IPS-15b (cell line): ENCODE measurements at regions not wholly inside any gene's neighbourhood (a gene's known extent, or its start where the extent isn't known, plus 50 kb on each side); places are given as distances from the start of the nearest gene placed in this dataset.

ENCODE experiments used
- H3K27me3 ChIP-seq: one replicate; pipeline ENCODE4 v1.6.1; 2013; ENCODE audit warnings: low read length; ENCODE audit not compliant: control insufficient read depth, insufficient read depth
- H3K36me3 ChIP-seq: one replicate; pipeline ENCODE4 v1.6.1; 2013; ENCODE audit warnings: low read length; ENCODE audit not compliant: control insufficient read depth, insufficient read depth
- H3K4me1 ChIP-seq: one replicate; pipeline ENCODE4 v1.6.1; 2013; ENCODE audit warnings: mild to moderate bottlenecking, low read length; ENCODE audit not compliant: control insufficient read depth, insufficient read depth
- H3K4me3 ChIP-seq: one replicate; pipeline ENCODE4 v1.5.1; 2013; ENCODE audit warnings: low read depth, low read length
- H3K9ac ChIP-seq: one replicate; pipeline ENCODE4 v1.6.1; 2013; ENCODE audit warnings: low read depth, mild to moderate bottlenecking, low read length
- H3K9me3 ChIP-seq: one replicate; pipeline ENCODE4 v1.6.1; 2013; ENCODE audit warnings: mild to moderate bottlenecking, low read length; ENCODE audit not compliant: control insufficient read depth, insufficient read depth

GRCh38 chr7:15864626-15864991, 178.1 kb upstream of the MEOX2 start:
- Histone ChIP-seq H3K27me3 (no peaks in the 10 kb centered on the region), H3K4me1 (peaks cover 5% of the 10 kb centered on the region), H3K9me3 (no peaks in the 10 kb centered on the region), H3K4me3 (no peak overlapping the region), H3K36me3 (no peaks in the 10 kb centered on the region), H3K9ac (no peak overlapping the region)

GRCh38 chr7:15863951-15864625, 177.6 kb upstream of the MEOX2 start:
- Histone ChIP-seq H3K9me3 (no peaks in the 10 kb centered on the region), H3K27me3 (no peaks in the 10 kb centered on the region), H3K36me3 (no peaks in the 10 kb centered on the region), H3K9ac (no peak overlapping the region), H3K4me1 (peaks cover 5% of the 10 kb centered on the region), H3K4me3 (no peak overlapping the region)

GRCh38 chr7:15862781-15863165, 176.3 kb upstream of the MEOX2 start:
- Histone ChIP-seq H3K9ac (no peak overlapping the region), H3K4me3 (no peak overlapping the region), H3K4me1 (peaks cover 5% of the 10 kb centered on the region), H3K36me3 (no peaks in the 10 kb centered on the region), H3K27me3 (no peaks in the 10 kb centered on the region), H3K9me3 (no peaks in the 10 kb centered on the region)

DNA sequence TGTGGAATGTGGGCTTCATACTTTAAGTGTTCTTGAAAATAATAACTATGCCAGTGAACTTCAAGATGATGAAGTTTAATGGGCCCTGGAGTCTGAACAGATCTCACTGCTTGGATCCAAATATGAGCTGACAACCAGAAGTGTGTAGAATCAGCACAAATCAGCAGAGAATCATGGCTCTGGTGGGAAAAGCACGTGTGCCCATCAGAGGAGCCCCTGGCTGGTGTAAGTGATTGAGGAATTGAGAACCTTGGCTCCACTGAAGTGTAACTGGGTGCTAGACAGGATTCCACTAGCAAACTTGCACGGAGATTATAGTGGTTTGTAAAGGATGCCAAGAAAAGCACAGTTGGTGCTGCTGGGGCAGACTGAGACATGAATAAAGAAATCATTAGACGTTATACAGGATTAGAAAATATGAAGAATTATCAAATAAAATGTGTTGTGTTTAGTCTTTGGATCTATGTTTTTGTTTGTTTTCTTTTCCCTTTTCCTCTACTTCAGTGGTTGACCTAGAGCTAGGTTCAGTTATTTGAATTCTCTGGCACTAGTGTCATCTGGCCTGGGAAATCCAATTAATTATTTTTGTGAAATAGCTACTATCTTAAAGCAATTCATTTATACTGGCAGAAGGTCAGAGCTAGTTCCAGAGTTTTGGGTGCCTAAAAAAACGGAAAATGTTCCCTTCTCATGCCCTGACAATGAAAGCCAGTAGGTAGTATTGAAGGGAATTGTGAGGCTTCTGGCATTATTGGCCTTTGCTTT, 175.7 kb upstream of the MEOX2 start:
- no peaks in the 10 kb centered on the region for H3K36me3 ChIP-seq
- no peaks in the 10 kb centered on the region for H3K27me3 ChIP-seq
- H3K9me3 ChIP-seq, result no peaks in the 10 kb centered on the region
- H3K4me3 ChIP-seq, result no peak overlapping the region
- no peak overlapping the region for H3K9ac ChIP-seq
- peaks cover under 1% of the 10 kb centered on the region for H3K4me1 ChIP-seq

GRCh38 chr7:15860264-15860949, 173.9 kb upstream of the MEOX2 start:
- no peaks in the 10 kb centered on the region for H3K36me3 ChIP-seq
- no peak overlapping the region for H3K4me3 ChIP-seq

DNA sequence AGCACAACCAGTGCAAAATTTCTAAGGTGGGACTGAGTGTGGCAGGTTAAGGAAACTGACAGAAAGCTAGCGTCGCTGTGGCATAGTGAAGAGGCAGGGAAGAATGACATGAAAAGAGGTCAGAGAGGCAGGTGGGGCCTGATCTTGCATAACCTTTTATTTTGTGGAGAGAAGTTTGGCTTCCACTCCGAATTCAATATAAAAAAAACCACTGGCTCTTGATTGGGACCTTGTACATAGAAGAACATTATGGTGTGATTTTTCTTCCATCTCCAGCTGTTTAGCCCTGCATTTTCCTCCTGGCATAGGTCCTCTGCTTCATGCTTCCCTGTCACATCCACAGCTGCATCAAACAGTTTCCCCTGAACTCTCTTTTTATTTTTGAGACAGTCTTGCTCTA, 170.5 kb upstream of the MEOX2 start:
- H3K36me3 ChIP-seq, result no peaks in the 10 kb centered on the region
- no peak overlapping the region for H3K9ac ChIP-seq
- H3K4me3 ChIP-seq, result no peak overlapping the region
- H3K9me3 ChIP-seq, result no peaks in the 10 kb centered on the region
- no peaks in the 10 kb centered on the region for H3K27me3 ChIP-seq
- peaks cover 8% of the 10 kb centered on the region for H3K4me1 ChIP-seq

More at GRCh38 chr7:15860264-15860949, 173.9 kb upstream of the MEOX2 start:
- Histone ChIP-seq H3K27me3 (no peaks in the 10 kb centered on the region), H3K4me1 (peaks cover 2% of the 10 kb centered on the region), H3K9me3 (no peaks in the 10 kb centered on the region), H3K9ac (no peak overlapping the region)

DNA sequence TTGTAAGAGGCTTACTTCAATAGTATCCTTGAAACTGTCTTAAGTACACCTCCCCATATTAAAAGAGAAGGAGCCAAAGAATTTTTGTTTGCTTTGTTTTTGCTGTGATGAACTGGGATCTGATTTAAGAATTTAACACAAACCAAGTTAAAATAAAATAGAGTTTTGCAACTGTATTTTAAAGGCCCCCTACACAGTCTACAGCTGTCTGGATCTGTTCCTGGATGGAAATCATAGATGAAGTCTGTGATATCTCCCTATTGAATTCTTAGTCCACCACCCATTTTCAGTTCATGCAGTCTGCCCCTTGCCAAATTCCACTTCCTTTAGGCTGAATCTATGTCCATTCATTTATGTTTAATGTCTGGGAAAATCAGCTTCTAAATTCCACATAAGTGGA, 169.8 kb upstream of the MEOX2 start:
- Histone ChIP-seq H3K36me3 (no peaks in the 10 kb centered on the region), H3K4me1 (peaks cover 8% of the 10 kb centered on the region), H3K9me3 (no peaks in the 10 kb centered on the region)

DNA sequence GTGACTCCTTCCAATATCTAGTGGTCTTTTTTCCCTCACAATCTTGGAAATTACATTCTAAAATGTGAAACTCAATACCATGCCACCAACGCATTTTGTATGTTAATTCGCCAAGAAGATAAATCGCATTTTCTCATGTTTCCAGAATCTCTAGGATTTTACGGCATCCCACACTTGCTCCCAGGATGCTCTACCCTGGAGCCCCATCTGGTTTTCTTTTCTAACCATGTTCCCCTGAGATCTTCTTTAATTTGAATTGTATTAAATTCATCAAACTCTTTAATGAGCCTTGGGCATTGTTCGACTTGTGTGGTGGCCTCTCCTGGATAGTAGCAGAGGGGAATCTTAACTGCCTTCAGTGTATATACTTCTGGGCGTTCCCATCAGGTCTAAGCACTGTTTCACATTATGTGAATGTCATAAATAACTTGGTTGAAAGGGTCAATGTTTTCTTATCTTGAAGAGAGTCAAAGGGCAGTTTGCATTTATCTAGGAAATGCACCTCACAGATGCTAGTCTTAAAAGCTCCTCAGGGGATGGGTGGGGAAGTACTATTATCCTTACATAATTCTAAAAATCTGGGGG, 169.1 kb upstream of the MEOX2 start:
- H3K9ac ChIP-seq, result no peak overlapping the region
- H3K4me1 ChIP-seq, result peaks cover 8% of the 10 kb centered on the region
- no peak overlapping the region for H3K4me3 ChIP-seq
- H3K36me3 ChIP-seq, result no peaks in the 10 kb centered on the region
- no peaks in the 10 kb centered on the region for H3K27me3 ChIP-seq
- no peaks in the 10 kb centered on the region for H3K9me3 ChIP-seq

More for the DNA sequence above, 169.8 kb upstream of the MEOX2 start:
- H3K9ac ChIP-seq, result no peak overlapping the region
- H3K27me3 ChIP-seq, result no peaks in the 10 kb centered on the region
- no peak overlapping the region for H3K4me3 ChIP-seq

DNA sequence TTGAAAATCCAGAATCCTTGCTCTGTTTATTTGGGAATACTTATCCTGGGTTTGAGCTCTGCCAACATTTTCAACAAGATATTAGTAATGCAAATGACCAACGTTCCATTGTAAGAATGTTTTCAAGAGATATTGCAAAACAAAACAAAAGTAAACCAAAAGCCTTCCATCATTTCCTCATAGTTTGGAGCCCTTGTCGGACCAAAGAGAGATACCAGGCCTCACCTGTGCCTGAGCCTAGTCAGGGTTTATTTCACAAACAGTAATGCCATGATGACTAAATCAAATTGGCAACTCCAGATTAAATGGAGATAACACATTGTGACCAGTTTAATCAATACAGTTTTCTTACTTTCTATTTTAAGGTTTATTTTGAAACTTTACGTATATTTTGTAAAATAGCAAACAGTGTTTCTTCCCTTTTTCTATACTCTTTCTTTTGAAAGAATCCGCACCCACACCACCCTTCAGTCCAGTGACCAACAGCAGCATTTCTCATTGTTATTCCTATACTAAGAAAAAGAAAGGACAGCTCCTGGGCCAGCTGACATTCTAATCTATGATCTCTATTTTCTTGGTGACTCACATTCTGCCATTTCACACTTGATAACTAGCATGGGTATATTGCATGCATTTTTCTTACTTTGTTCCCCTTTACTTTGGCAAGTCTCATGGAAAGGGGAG, 168.5 kb upstream of the MEOX2 start:
- Histone ChIP-seq H3K36me3 (no peaks in the 10 kb centered on the region), H3K9me3 (no peaks in the 10 kb centered on the region), H3K4me1 (peaks cover 8% of the 10 kb centered on the region), H3K27me3 (no peaks in the 10 kb centered on the region), H3K9ac (no peak overlapping the region), H3K4me3 (no peak overlapping the region)

DNA sequence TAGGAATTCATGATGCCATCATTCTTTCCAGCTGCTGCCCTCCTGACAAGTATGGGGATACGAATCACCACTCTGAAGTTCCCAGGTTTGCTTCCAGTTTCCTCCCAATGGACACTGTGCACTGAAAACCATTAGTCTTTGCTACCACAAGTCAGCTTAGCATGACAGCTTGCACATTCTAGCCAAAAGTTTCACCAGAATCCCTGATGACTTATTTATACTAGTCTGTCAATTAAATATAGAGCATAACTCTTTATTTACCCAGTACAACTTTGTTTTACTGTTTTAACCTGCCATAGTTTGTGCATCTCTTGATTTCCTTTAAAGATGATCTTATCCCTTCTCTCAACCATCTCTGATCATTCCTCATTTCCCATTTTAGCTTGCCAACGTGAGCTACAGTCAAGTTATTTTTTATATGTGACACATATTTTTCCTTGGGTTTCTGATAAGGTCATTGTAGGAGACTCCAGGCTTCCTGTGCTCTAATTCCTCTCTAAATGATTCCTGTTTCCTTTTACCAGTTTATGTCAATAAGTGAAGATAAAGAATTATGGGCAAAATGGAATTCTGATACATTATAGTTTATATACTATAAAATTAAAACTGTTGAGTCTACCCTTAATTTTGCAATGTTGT, 167.5 kb upstream of the MEOX2 start:
- H3K4me3 ChIP-seq, result no peak overlapping the region
- peaks cover 8% of the 10 kb centered on the region for H3K4me1 ChIP-seq
- H3K9me3 ChIP-seq, result no peaks in the 10 kb centered on the region
- H3K36me3 ChIP-seq, result no peaks in the 10 kb centered on the region
- no peak overlapping the region for H3K9ac ChIP-seq
- no peaks in the 10 kb centered on the region for H3K27me3 ChIP-seq

DNA sequence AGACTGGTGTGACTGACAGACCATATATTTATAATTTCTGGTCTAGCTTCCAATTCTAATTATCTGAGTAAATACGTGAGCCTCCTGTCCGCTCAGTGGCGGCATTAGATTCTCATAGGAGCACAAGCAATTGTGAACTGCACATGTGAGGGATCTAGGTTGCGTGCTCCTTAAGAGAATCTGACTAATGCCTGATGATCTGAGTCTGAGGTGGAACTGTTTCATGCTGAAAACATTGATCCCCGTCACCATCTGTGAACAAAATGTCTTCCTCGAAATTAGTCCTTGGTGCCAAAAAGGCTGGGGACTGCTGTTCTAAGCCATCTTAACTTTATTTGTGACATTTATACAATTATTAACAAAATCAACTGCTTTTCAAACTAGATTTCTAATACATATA, 164.7 kb upstream of the MEOX2 start:
- H3K4me3 ChIP-seq, result no peak overlapping the region
- H3K9me3 ChIP-seq, result no peaks in the 10 kb centered on the region
- no peaks in the 10 kb centered on the region for H3K27me3 ChIP-seq
- no peaks in the 10 kb centered on the region for H3K36me3 ChIP-seq
- H3K4me1 ChIP-seq, result peaks cover 8% of the 10 kb centered on the region
- no peak overlapping the region for H3K9ac ChIP-seq
